ENCODE measurements at regions not wholly inside any gene's neighbourhood (a gene's known extent, or its start where the extent isn't known, plus 50 kb on each side); places are given as distances from the start of the nearest gene placed in this dataset.
"Not testable (repeated sequence)": the region's sequence is repeated elsewhere in the genome, so short reads cannot be mapped to it uniquely, and the experiment has no call there.

DNA sequence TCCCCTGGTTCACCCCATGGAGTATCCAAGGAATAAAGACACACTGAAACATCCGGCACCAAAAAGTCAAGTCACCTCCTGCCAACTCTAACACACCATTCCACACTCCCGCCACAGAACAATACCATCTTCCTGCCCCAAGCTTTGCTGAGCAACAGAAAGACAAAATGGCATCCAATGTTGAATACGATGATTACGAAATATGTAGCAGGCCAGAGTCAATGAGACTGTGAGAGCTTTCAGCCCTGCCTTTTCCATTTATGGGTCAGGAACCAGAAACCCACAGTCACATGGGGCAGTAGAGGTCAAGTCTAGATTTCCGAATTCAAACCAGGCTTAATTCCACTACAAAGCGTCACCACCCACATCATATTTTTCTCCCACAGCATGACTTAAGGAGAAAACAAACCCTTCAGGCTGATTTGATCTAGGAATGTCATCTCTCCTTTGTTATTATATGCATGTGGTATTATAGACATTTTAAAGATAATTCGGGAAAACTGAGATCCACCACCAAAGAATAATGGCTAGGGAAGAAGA is 249.8 kb downstream of the SETD4 start:
- Mint-ChIP-seq H3K27ac (ENCODE audit: unreplicated experiment) (peak overlapping the region; percentile 72), H3K27me3 (ENCODE audit: low read depth) (peaks cover 3% of the 10 kb centered on the region)

GRCh38 chr21:35801391-35801790 is 258.9 kb downstream of the SETD4 start:
- Mint-ChIP-seq H3K27ac (ENCODE audit: unreplicated experiment) (no peak overlapping the region), H3K4me1 (no peaks in the 10 kb centered on the region), H3K27me3 (ENCODE audit: low read depth) (no peaks in the 10 kb centered on the region), H3K36me3 (ENCODE audit: low read depth) (no peaks in the 10 kb centered on the region), H3K9me3 (peaks cover 3% of the 10 kb centered on the region), H3K4me3 (no peak overlapping the region)
- DNase-seq (ENCODE audit: low read depth, low spot score): no peak
- TF ChIP-seq, protein P1, sequence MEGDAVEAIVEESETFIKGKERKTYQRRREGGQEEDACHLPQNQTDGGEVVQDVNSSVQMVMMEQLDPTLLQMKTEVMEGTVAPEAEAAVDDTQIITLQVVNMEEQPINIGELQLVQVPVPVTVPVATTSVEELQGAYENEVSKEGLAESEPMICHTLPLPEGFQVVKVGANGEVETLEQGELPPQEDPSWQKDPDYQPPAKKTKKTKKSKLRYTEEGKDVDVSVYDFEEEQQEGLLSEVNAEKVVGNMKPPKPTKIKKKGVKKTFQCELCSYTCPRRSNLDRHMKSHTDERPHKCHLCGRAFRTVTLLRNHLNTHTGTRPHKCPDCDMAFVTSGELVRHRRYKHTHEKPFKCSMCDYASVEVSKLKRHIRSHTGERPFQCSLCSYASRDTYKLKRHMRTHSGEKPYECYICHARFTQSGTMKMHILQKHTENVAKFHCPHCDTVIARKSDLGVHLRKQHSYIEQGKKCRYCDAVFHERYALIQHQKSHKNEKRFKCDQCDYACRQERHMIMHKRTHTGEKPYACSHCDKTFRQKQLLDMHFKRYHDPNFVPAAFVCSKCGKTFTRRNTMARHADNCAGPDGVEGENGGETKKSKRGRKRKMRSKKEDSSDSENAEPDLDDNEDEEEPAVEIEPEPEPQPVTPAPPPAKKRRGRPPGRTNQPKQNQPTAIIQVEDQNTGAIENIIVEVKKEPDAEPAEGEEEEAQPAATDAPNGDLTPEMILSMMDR (conservative IDR thresholded peaks at IDR 0.05): no peak

More for the DNA sequence above, 249.8 kb downstream of the SETD4 start:
- Mint-ChIP-seq H3K4me1 (peaks cover 14% of the 10 kb centered on the region), H3K4me3 (no peak overlapping the region), H3K36me3 (ENCODE audit: low read depth) (no peaks in the 10 kb centered on the region), H3K9me3 (peaks cover 6% of the 10 kb centered on the region)
- TF ChIP-seq, protein P1 (conservative IDR thresholded peaks at IDR 0.05): no peak
- no peak for DNase-seq (ENCODE audit: low read depth, low spot score)

GRCh38 chr21:35800796-35801385 is 259.4 kb downstream of the SETD4 start:
- H3K27me3 Mint-ChIP-seq (ENCODE audit: low read depth); H3K4me1 Mint-ChIP-seq; H3K9me3 Mint-ChIP-seq; DNase-seq (ENCODE audit: low read depth, low spot score); H3K36me3 Mint-ChIP-seq (ENCODE audit: low read depth); H3K4me3 Mint-ChIP-seq; H3K27ac Mint-ChIP-seq (ENCODE audit: unreplicated experiment): not testable (repeated sequence)

- no peak overlapping the region for H3K27ac Mint-ChIP-seq (ENCODE audit: unreplicated experiment)
- H3K27me3 Mint-ChIP-seq (ENCODE audit: low read depth): no peaks in the 10 kb centered on the region
- no peak overlapping the region for H3K4me3 Mint-ChIP-seq
- peaks cover 6% of the 10 kb centered on the region for H3K4me1 Mint-ChIP-seq
- no peak for DNase-seq (ENCODE audit: low read depth, low spot score)
- TF ChIP-seq, protein P1 (conservative IDR thresholded peaks at IDR 0.05): no peak
- H3K36me3 Mint-ChIP-seq (ENCODE audit: low read depth): no peaks in the 10 kb centered on the region
- H3K9me3 Mint-ChIP-seq: peaks cover 6% of the 10 kb centered on the region
These were observed 263.5 kb downstream of the SETD4 start for GRCh38 chr21:35796844-35797243.

DNA sequence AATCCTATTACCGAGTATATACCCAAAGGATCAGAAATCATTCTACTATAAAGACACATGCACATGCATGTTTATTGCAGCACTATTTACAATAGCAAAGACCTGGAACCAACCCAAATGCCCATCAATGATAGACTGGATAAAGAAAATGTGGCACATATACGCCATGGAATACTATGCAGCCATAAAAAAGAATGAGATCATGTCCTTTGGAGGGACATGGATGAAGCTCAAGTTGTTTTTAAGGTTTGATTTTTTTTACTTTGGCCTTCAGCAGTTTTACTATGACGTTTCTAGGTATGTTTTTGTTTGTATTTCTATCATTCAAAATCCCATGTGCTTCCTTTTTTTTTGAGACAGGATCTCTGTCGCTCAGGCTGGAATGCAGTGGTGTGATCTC is 265.8 kb downstream of the SETD4 start:
- not testable (repeated sequence) for H3K4me3 Mint-ChIP-seq; H3K27ac Mint-ChIP-seq (ENCODE audit: unreplicated experiment); DNase-seq (ENCODE audit: low read depth, low spot score); H3K9me3 Mint-ChIP-seq; H3K36me3 Mint-ChIP-seq (ENCODE audit: low read depth); H3K4me1 Mint-ChIP-seq; H3K27me3 Mint-ChIP-seq (ENCODE audit: low read depth)

- TF ChIP-seq, protein P1 (conservative IDR thresholded peaks at IDR 0.05): no peak
- H3K36me3 Mint-ChIP-seq (ENCODE audit: low read depth): no peaks in the 10 kb centered on the region
- peaks cover 9% of the 10 kb centered on the region for H3K9me3 Mint-ChIP-seq
- H3K27ac Mint-ChIP-seq (ENCODE audit: unreplicated experiment): no peak overlapping the region
- H3K4me1 Mint-ChIP-seq: peaks cover 8% of the 10 kb centered on the region
- no peaks in the 10 kb centered on the region for H3K27me3 Mint-ChIP-seq (ENCODE audit: low read depth)
- no peak for DNase-seq (ENCODE audit: low read depth, low spot score)
- no peak overlapping the region for H3K4me3 Mint-ChIP-seq
These were observed 267.6 kb downstream of the SETD4 start for GRCh38 chr21:35792569-35793305.
